GM10266 (cell line): ENCODE measurements at regions not wholly inside any gene's neighbourhood (a gene's known extent, or its start where the extent isn't known, plus 50 kb on each side); places are given as distances from the start of the nearest gene placed in this dataset.

ENCODE experiments used
- DNase-seq: peaks from one replicate; pipeline ENCODE4 v3.0.0; 2012; ENCODE audit errors: extremely low spot score
- CTCF ChIP-seq: IDR thresholded peaks from 2 replicates; pipeline ENCODE4 v1.5.1; 2012; ENCODE audit warnings: mild to moderate bottlenecking, low read depth; ENCODE audit not compliant: control insufficient read depth, insufficient read depth; ENCODE audit errors: missing control alignments

- no peak for DNase-seq
These were observed 634.7 kb downstream of the NCAM2 start for GRCh38 chr21:21632926-21633325.

GRCh38 chr21:21661741-21662140 lies 663.5 kb downstream of the NCAM2 start:
- no peak for DNase-seq
- no peak for TF ChIP-seq CTCF

More at GRCh38 chr21:21632926-21633325, 634.7 kb downstream of the NCAM2 start:
- TF ChIP-seq CTCF: no peak

GRCh38 chr21:21662776-21663175 lies 664.6 kb downstream of the NCAM2 start:
- no peak for DNase-seq
- TF ChIP-seq CTCF: no peak

GRCh38 chr21:21664871-21665270 lies 666.7 kb downstream of the NCAM2 start:
- no peak for DNase-seq
- no peak for TF ChIP-seq CTCF

- no peak for TF ChIP-seq CTCF
- DNase-seq: no peak
These were observed 668.5 kb downstream of the NCAM2 start for GRCh38 chr21:21666689-21667088.

GRCh38 chr21:21668198-21668597 lies 670.0 kb downstream of the NCAM2 start:
- DNase-seq: no peak
- TF ChIP-seq CTCF: no peak

GRCh38 chr21:21673959-21674358 lies 675.8 kb downstream of the NCAM2 start:
- no peak for DNase-seq
- TF ChIP-seq CTCF: no peak
